Femur (tissue), 1 donor: ENCODE measurements at regions not wholly inside any gene's neighbourhood (a gene's known extent, or its start where the extent isn't known, plus 50 kb on each side); places are given as distances from the start of the nearest gene placed in this dataset.
A peak's percentile ranks its signal among the peaks of the same experiment; 100 is the strongest.

Experiments used
- DNase-seq: peaks from one replicate; pipeline ENCODE4 v3.0.0-alpha.2; 2017

DNA sequence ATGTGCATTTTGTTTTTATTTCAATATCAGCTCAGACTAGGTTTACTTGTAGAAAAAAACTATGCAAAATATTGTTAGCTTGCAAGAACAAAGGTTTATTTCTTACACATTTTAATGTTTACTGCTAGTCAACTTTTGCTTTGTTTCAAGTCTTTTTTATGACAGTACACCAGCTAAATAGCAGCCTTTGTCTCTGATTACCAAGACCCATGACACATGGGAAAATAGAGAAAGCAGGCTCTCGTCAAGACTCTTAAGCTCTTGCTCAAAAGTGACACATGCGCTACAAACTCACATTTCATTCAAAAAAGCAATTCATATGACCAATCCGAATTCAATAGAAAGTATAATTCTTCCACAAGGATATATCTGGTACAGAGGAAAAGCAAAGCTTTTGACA lies 642.3 kb upstream of the SLITRK1 start:
- DNase-seq: no peak

DNA sequence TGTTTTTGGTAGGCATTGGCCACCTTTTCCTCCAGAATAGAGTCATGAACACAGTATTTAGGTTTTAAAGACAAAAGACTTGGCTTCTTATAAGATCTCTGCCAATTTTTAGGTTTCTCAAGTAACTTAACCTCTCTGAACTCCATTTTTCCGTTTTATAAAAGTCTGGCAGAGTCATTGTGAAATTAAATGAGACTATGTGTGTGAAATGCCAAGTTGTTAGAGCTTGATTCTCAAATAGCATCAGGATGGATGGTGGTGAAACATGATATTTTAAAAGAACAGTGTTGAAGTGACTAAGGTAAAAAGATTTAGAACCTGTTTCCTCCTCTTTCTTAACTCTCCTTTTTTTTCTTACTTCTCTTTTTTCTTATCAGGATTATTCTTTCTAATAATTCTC lies 617.7 kb upstream of the SLITRK1 start:
- DNase-seq: no peak

DNA sequence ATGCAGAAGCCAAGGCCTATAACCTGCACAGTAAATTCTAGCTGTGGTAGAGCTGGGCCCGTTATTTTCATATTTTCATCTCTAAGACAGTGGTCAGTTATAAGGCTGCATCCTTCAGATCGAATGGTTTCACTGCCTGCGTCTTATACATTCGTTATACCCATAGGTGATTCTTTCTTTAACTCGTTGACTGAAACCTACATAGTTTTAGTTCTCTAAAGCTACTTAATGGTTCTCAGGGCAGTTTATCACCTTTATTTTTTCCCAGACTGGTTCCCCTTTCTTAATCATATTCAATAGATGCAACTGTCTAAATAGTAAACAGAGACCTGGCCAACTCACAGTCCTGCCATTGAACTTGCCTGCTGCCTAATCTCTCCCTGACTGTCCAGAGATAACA lies 615.3 kb upstream of the SLITRK1 start:
- no peak for DNase-seq

- DNase-seq: no peak
These were observed 609.7 kb upstream of the SLITRK1 start for GRCh38 chr13:84491952-84492351.

GRCh38 chr13:84487752-84488151 lies 605.5 kb upstream of the SLITRK1 start:
- DNase-seq: no peak

- DNase-seq: no peak
These were observed 599.7 kb upstream of the SLITRK1 start for GRCh38 chr13:84481958-84482357.

DNA sequence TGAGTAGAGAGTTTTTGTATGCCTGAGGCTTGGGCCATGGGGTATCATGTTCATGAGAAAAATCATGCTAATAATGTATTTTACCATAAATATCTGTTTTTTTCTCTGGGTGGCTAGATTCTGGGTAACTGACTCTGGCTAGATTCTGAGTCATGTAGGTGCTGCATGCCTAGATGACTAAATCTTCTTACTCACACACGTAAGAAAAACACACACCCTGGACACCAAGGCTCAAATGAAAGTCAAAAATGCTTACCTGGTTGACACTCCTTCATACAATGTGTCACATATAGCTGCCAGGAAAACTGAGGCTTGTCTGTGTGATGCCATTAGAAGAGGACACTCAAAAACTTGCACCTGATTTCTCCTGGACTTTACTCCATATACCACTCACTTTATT lies 597.4 kb upstream of the SLITRK1 start:
- DNase-seq: no peak

GRCh38 chr13:84470528-84470927 lies 588.3 kb upstream of the SLITRK1 start:
- DNase-seq: no peak

GRCh38 chr13:84466461-84466860 lies 584.2 kb upstream of the SLITRK1 start:
- DNase-seq: no peak

- DNase-seq: no peak
These were observed 578.7 kb upstream of the SLITRK1 start for GRCh38 chr13:84460989-84461388.

- DNase-seq: no peak
These were observed 573.0 kb upstream of the SLITRK1 start for GRCh38 chr13:84455143-84455905.

- DNase-seq: no peak
These were observed 565.3 kb upstream of the SLITRK1 start for GRCh38 chr13:84447640-84447978.

GRCh38 chr13:84446972-84447639 lies 564.8 kb upstream of the SLITRK1 start:
- DNase-seq: peak; percentile 19

DNA sequence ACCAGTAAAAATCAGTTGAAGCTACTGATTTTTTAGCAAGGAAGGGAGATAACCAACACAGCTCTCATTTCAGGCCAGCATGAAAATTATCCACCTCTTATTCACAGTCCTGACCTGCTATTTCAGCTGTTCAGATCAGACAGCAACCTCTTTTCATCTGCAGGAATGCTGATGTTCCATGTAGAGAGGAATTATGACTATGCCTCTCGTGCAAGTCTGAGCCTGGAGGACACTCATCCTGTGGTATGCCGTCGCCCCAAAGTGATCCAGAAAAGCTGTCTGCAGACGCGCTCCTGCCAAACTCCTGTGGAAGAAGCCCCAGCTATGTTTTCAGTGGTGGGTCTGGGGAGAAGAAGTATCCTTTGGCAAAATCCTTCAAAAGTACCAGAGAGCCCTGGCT lies 563.5 kb upstream of the SLITRK1 start:
- no peak for DNase-seq

DNA sequence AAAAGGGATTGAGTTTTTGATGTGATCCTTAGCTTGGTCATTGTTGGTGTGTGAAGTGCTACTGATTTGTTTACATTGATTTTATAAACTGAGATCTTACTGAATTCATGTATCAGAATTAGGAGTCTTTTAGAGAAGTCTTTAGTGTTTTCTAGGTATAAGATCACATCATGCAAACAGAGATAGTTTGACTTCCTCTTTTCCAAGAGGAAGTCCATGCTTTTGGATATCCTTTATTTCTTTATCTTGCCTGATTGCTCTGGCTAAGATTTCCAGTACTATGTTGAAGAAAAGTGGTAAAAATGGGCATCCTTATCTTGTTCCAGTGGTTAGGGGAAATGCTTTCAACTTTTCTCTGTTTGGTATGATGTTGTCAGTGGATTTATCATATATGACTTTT lies 561.2 kb upstream of the SLITRK1 start:
- no peak for DNase-seq

- DNase-seq: no peak
These were observed 556.8 kb upstream of the SLITRK1 start for GRCh38 chr13:84439108-84439507.

DNA sequence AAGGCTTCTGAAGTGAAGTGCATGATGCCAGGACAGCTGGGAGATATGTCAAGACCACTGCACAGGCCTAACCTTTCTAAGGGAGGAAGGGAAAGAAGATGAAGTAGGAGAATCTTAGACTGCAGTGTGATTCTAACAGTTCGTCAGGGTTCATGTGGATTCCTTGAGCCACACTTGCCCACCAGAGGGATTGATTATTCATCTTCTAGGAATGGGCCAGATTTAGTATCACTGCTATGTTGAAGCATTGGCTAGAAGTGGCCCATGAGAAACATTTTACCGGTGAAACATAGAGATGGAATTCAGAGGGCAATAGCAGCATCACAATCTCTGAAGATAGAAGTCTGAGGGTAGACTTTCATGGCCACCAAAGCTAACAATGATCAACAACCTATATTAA lies 550.8 kb upstream of the SLITRK1 start:
- DNase-seq: no peak

DNA sequence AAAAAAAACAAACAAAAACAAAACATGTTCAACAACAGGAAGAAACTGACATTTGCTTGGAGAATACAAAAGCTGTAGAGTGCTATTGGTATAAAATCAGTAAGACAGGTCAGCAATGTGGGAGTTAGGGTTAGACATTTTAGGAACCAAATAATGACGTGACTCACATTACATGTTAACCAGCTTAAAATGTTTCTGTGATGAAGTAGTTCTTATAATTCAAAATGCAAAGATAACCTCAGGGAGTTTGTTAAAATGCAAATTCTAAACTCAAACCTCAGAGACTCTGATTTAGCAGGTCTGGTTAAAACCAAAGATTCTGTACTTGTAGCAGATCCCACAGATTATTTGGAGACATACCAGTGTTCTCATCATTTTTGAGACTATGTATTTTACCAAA lies 549.4 kb upstream of the SLITRK1 start:
- no peak for DNase-seq

GRCh38 chr13:84430446-84430845 lies 548.2 kb upstream of the SLITRK1 start:
- no peak for DNase-seq

DNA sequence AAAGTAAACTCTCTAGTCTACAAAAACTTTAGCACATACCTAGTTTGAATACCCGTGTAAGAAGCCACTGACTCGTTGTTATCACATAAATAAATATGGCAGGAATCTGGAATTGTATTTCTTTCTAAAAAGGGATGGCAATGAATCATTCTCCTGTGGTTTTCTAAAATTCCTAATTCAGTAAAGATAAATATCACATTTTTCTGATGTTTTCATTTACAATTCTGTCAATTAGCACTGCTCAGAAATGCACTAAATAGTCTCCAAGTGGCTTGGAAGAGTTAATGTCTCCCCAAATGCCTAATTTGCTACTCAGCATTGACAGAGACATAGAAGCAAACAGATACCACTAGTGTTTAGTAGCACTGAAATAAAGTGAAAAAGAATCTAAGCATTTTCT lies 547.7 kb upstream of the SLITRK1 start:
- no peak for DNase-seq

DNA sequence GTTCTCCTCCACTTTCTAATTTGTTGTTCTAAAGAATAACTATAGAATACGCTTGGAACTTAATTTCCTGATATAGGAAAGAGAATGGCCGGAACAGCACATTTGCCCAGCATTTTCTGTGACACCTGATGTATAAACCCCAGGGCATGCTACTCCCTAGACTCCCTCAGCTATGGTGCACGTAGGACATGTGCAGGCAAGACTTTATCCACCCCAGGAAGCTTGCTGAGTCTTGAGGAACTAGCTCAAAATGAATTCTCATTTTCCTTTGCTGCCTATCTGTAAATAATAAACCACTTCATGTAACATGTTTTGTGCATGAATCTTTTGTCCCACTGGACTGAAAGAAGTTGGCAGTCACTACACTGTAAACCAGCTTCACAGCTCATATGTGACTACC lies 535.8 kb upstream of the SLITRK1 start:
- no peak for DNase-seq

DNA sequence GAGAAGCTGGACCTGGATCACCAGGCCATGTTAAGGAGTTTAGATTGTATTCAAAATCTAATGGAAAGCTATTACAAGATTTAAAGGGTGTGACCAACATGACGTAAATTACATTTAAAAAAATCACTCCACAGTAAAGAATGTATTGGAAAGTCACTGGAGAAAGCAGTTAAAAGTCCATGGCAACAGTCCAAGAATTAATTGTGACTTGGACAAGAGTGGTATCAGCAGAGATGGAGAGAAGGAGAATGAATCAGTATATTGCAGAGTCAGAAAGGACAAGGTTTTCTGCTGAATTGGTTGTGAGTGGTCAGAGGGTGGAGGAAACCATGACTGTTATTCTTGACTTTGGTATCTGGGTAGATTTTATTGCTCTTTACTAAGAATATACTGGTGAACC lies 535.1 kb upstream of the SLITRK1 start:
- no peak for DNase-seq

GRCh38 chr13:84413016-84413415 lies 530.7 kb upstream of the SLITRK1 start:
- no peak for DNase-seq

DNA sequence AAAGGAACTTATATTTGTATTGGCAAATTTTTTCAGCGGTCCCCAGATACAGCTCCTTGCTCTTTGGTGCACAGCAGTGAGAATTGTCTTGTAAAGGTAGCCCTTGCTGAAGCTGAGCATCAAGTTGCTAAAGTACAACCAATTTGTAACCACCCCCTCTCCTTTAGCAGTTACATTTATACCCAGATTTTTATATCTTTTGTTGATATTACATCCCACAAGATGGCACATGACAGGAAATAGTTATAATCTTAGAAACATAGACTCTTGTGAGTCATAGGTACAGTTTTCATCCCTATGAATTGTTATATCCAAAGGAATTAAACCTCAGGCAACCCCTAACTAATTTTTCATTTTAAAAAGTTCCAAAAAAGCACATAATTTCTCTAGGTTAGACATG lies 523.0 kb upstream of the SLITRK1 start:
- no peak for DNase-seq

DNA sequence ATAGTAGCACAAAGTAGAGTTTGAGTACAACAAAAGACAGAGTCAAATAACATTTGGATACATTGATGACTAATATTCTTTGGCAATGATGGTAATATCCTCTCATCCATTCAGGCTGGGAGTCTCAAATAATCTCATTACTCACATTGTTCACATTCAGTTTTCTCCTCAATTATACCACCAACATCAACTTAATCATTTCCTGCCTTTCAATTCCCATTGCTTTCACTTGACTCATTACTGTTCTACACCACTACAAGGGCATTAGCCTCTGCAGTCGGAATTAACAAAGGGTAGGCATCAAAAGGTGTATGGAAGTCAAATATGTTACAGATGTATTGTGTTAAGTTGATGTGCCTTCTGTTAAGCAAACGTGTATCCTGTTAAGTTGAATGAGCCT lies 518.4 kb upstream of the SLITRK1 start:
- DNase-seq: no peak
